Fibroblast of mammary gland (primary cell): ENCODE measurements at regions not wholly inside any gene's neighbourhood (a gene's known extent, or its start where the extent isn't known, plus 50 kb on each side); places are given as distances from the start of the nearest gene placed in this dataset.

Experiments
- DNase-seq: peaks from one replicate; pipeline ENCODE4 v3.0.0-alpha.2; 2010; ENCODE audit warnings: low read depth
- H3K4me3 ChIP-seq: 2 replicates; pipeline ENCODE4 v1.5.1; 2011; ENCODE audit warnings: low read depth, mild to moderate bottlenecking, low read length, moderate library complexity; ENCODE audit not compliant: control insufficient read depth
- TF ChIP-seq, protein P1 (sequence below): conservative IDR thresholded peaks from 2 replicates; pipeline ENCODE4 v1.5.1; 2011; ENCODE audit warnings: low read depth, low read length, inconsistent platforms; ENCODE audit not compliant: control insufficient read depth, insufficient read depth

DNA sequence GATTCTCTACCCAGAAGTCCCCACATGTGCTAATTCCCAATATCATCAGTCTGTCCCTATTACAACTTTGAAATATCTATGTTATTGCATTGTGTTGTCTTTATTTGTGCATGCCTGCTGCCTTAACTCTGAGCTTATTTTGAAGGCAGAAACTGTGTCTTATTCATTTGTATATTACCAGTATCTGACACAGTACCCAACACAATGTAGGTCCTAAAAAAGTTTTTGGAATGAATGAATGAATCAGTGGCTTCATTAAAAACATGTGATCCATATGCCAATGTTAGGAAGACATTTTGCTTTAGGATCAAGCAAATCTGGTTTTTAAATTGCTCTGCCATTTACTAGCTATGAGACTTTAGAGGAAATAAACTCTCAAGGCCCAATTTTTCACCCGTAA lies 420.4 kb downstream of the CBLN4 start:
- TF ChIP-seq, protein P1, sequence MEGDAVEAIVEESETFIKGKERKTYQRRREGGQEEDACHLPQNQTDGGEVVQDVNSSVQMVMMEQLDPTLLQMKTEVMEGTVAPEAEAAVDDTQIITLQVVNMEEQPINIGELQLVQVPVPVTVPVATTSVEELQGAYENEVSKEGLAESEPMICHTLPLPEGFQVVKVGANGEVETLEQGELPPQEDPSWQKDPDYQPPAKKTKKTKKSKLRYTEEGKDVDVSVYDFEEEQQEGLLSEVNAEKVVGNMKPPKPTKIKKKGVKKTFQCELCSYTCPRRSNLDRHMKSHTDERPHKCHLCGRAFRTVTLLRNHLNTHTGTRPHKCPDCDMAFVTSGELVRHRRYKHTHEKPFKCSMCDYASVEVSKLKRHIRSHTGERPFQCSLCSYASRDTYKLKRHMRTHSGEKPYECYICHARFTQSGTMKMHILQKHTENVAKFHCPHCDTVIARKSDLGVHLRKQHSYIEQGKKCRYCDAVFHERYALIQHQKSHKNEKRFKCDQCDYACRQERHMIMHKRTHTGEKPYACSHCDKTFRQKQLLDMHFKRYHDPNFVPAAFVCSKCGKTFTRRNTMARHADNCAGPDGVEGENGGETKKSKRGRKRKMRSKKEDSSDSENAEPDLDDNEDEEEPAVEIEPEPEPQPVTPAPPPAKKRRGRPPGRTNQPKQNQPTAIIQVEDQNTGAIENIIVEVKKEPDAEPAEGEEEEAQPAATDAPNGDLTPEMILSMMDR, result no peak
- no peak for DNase-seq
- no peak overlapping the region for H3K4me3 ChIP-seq

DNA sequence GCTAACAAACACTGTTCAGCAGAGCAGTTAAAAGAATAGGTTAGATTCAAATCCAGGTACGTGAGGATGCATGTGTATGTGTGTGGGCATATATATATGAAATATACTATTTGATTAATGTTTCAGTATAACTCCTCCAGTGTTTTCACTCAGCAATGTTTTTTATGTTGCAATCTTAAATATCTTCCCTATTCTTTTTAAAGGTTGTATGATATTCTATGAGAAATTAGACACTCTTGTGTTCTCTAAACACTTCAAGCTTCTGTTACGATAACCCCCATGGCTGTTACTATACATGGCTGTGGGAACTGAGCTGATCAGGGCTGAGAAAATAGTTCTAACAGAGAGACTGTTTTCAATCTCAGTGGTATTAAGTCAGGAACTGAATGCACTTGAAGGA lies 421.0 kb downstream of the CBLN4 start:
- no peak overlapping the region for H3K4me3 ChIP-seq
- TF ChIP-seq, protein P1, result no peak
- no peak for DNase-seq

DNA sequence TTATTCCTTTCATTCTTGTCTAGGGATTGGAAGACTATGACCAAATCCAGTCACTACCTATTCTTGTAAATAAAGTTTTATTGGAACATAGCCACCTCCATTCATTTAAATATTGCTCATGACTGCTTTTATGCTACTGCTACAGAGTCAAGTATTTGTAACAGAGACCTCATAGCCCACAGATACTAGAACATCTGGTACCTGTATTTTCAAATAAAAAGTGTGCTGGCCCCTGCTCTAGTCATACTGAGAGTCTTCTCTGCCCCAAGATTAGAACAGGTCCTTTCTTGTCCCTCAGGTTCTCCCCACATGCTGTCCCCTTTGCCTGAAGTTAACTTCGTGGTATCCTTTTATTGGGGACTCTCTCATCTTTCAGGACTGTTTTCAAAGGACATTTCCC lies 422.3 kb downstream of the CBLN4 start:
- no peak for DNase-seq
- TF ChIP-seq, protein P1, result no peak
- H3K4me3 ChIP-seq, result no peak overlapping the region

DNA sequence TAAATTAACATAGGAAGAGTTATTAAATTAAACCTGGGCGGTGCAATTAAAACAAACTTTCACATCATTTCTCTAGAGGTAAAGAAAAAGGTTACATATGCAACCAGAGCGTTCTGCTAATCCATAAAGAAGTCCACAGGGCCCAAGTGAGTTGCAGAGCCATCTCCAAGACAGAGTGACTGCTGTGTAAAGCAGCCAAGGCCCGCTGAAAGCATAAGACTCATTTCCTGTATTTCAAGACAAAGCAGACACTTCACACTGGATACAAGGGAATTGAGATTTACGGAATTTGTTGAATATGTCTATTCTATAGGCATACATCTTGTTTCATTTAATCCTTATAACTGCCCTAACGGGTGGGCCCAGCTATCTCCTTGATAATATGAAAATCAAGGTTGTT lies 422.8 kb downstream of the CBLN4 start:
- TF ChIP-seq, protein P1, result no peak

DNA sequence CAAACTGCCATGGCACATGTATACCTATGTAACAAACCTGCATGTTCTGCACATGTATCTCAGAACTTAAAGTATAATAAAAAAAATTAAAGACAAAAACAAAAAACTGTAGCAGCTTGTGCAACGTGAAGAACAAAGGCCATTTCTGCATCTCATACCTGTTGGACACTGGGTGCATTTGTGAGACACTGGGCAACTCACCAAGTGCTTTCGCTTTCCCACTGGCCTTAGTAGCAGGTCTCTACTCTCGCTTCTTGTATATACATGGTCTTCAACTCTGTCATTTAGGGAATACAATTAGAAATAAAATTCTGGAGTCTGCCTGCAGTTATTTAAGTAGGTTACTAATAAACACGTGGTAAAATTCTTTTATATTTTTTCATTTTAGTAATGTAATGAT lies 423.8 kb downstream of the CBLN4 start:
- DNase-seq, result no peak
- no peak overlapping the region for H3K4me3 ChIP-seq
- TF ChIP-seq, protein P1, result no peak

More for the DNA sequence above, 422.8 kb downstream of the CBLN4 start:
- DNase-seq, result no peak
- no peak overlapping the region for H3K4me3 ChIP-seq

DNA sequence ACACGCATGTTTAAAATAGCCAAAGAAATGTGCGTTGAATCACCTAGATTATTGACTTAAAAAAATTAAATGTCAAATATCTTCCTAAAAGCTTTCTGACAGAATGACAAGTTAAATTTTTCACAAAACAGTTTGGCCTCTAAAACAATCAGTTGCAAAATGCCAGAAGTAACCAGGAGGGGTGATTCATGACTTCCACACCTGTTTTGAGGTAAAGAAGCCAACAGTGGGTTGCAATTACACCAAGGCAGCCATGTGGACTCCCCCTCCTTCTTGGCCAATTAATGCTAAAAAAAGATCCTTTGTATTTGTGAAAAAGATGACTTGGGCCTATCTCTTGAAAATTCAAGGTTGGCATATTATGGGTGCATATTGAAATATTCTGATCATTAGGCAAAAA lies 424.8 kb downstream of the CBLN4 start:
- H3K4me3 ChIP-seq, result no peak overlapping the region
- TF ChIP-seq, protein P1, result no peak

DNA sequence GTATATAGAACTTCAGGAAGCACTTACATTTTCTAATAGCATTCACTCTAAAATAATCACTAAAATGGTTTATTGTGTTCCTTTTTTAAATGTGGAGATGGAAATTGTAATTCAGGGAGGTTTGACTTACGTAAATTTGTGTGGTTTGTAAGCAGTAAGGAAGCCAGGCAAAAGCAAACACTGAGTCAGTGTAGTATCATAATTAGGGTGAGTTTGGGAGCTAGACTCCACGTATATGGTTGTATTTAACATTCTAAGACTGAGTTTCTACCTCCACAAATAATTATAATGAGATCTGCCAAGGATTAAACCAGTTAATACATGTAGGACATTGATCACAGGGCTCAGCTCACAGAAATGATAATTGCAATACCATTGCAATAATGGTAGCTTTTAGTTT lies 425.5 kb downstream of the CBLN4 start:
- TF ChIP-seq, protein P1, result no peak
- no peak overlapping the region for H3K4me3 ChIP-seq
- no peak for DNase-seq

More for the DNA sequence above, 424.8 kb downstream of the CBLN4 start:
- no peak for DNase-seq
